ENCODE measurements at regions not wholly inside any gene's neighbourhood (a gene's known extent, or its start where the extent isn't known, plus 50 kb on each side); places are given as distances from the start of the nearest gene placed in this dataset.

GRCh38 chr12:115134298-115134697 is 450.3 kb upstream of the TBX3 start:
- TF ChIP-seq, protein P1, sequence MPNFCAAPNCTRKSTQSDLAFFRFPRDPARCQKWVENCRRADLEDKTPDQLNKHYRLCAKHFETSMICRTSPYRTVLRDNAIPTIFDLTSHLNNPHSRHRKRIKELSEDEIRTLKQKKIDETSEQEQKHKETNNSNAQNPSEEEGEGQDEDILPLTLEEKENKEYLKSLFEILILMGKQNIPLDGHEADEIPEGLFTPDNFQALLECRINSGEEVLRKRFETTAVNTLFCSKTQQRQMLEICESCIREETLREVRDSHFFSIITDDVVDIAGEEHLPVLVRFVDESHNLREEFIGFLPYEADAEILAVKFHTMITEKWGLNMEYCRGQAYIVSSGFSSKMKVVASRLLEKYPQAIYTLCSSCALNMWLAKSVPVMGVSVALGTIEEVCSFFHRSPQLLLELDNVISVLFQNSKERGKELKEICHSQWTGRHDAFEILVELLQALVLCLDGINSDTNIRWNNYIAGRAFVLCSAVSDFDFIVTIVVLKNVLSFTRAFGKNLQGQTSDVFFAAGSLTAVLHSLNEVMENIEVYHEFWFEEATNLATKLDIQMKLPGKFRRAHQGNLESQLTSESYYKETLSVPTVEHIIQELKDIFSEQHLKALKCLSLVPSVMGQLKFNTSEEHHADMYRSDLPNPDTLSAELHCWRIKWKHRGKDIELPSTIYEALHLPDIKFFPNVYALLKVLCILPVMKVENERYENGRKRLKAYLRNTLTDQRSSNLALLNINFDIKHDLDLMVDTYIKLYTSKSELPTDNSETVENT (CRISPR knock-in tag; IDR thresholded peaks at IDR 0.05), result no peak
- TF ChIP-seq TAF1 (IDR thresholded peaks at IDR 0.05; ENCODE audit: control insufficient read depth, extremely low read depth, insufficient read depth, low read length, severe bottlenecking) (no peak), ZNF263 (CRISPR knock-in tag; IDR thresholded peaks at IDR 0.05; ENCODE audit: borderline replicate concordance) (no peak)

All from K562 (cell line).